ENCODE measurements at regions not wholly inside any gene's neighbourhood (a gene's known extent, or its start where the extent isn't known, plus 50 kb on each side); places are given as distances from the start of the nearest gene placed in this dataset.

- no peak for TF ChIP-seq CREB1 (CRISPR knock-in tag; IDR thresholded peaks at IDR 0.05; ENCODE audit: low read depth)
- TF ChIP-seq CTCF (conservative IDR thresholded peaks at IDR 0.05; ENCODE audit: low read depth in 2 of 2): no peak
These were observed 2180.2 kb upstream of the PCDH20 start for GRCh38 chr13:63595811-63596210.

Measured in GM23338 (cell line).